ENCODE measurements at regions not wholly inside any gene's neighbourhood (a gene's known extent, or its start where the extent isn't known, plus 50 kb on each side); places are given as distances from the start of the nearest gene placed in this dataset.
A peak's percentile ranks its signal among the peaks of the same experiment; 100 is the strongest.
"Not testable (repeated sequence)": the region's sequence is repeated elsewhere in the genome, so short reads cannot be mapped to it uniquely, and the experiment has no call there.

- no peak for TF ChIP-seq CTCF (IDR thresholded peaks at IDR 0.05)
- Histone ChIP-seq H3K27ac (peak overlapping the region; percentile 83 to 93), H3K4me1 (peaks cover 8 to 67% (median 44%) of the 10 kb centered on the region in 4 donors), H3K9me3 (no peaks in the 10 kb centered on the region), H3K36me3 (no peaks in the 10 kb centered on the region), H3K4me3 (no peak overlapping the region), H3K27me3 (no peaks in the 10 kb centered on the region)
- intact Hi-C loops (cut with DNase I; ENCODE audit: low total_unique reads), result no loop called here
- peak; percentile 45 to 79 for DNase-seq
Measured at GRCh38 chr17:83203472-83204221, 124.2 kb downstream of the METRNL start.

GRCh38 chr17:83204230-83204725 is 124.9 kb downstream of the METRNL start:
- DNase-seq, result no peak
- no peaks in the 10 kb centered on the region for H3K9me3 ChIP-seq
- no peak for TF ChIP-seq CTCF (IDR thresholded peaks at IDR 0.05)
- H3K36me3 ChIP-seq, result no peaks in the 10 kb centered on the region
- no peaks in the 10 kb centered on the region for H3K27me3 ChIP-seq
- peaks cover 8 to 61% (median 43%) of the 10 kb centered on the region in 4 donors for H3K4me1 ChIP-seq
- H3K27ac ChIP-seq, result peak overlapping the region; percentile 83 to 93
- intact Hi-C loops (cut with DNase I; ENCODE audit: low total_unique reads), result no loop called here
- H3K4me3 ChIP-seq, result no peak overlapping the region

- H3K4me3 ChIP-seq; H3K9me3 ChIP-seq; H3K36me3 ChIP-seq; H3K27me3 ChIP-seq; intact Hi-C loops (cut with DNase I; ENCODE audit: low total_unique reads): not testable (repeated sequence)
- peaks cover 8 to 55% (median 40%) of the 10 kb centered on the region in 4 donors for H3K4me1 ChIP-seq
- DNase-seq, result peak; percentile 29 to 49
- H3K27ac ChIP-seq, result peak overlapping the region in 1 of 2 donors; percentile 93
Measured at GRCh38 chr17:83204736-83205386, 125.5 kb downstream of the METRNL start.

DNA sequence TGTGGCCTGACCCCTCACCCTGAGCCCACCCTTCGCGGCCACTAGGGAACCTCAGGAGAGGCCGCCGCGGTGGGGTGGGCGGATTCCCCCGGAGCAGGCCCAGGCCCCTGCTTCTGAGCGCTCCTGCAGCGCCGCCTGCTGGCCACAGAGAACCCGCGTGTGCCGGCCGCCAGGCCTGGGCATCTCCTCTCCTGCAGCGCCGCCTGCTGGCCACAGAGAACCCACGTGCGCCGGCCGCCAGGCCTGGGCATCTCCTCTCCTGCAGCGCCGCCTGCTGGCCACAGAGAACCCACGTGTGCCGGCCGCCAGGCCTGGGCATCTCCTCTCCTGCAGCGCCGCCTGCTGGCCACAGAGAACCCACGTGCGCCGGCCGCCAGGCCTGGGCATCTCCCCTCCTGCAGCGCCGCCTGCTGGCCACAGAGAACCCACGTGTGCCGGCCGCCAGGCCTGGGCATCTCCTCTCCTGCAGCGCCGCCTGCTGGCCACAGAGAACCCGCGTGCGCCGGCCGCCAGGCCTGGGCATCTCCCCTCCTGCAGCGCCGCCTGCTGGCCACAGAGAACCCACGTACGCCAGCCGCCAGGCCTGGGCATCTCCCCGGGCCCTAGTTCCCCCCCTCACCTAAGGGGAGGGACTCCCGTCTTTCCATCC is 126.1 kb downstream of the METRNL start:
- H3K36me3 ChIP-seq; H3K27me3 ChIP-seq; intact Hi-C loops (cut with DNase I; ENCODE audit: low total_unique reads); H3K4me3 ChIP-seq; H3K9me3 ChIP-seq: not testable (repeated sequence)
- Histone ChIP-seq H3K27ac (peak overlapping the region in 1 of 2 donors; percentile 93), H3K4me1 (peaks cover 8 to 48% (median 34%) of the 10 kb centered on the region in 4 donors)
- peak; percentile 57 to 96 for TF ChIP-seq CTCF (IDR thresholded peaks at IDR 0.05)
- DNase-seq, result peak; percentile 56 to 90

DNA sequence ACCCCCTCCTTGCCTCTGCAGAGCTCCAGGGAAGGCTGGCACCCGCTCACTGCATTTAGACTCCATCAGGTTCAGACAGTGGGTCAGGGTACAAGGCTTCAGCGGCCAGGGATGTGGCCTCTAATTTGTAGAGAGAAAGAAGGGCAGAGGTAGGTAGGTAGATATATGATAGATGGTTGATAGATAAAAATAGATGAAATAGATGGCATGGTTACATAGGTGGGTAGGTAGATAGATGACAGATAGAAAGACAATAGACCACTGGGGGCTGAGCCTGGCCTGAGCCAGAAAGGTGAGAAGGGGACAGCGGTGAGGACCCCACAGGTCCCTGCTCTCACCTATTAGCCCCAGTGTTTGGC is 126.6 kb downstream of the METRNL start:
- H3K9me3 ChIP-seq; DNase-seq; H3K4me3 ChIP-seq; H3K27me3 ChIP-seq; H3K36me3 ChIP-seq; intact Hi-C loops (cut with DNase I; ENCODE audit: low total_unique reads); H3K27ac ChIP-seq: not testable (repeated sequence)
- peak in 1 of 2 experiments; percentile 6 for TF ChIP-seq CTCF (IDR thresholded peaks at IDR 0.05)
- peaks cover 8 to 43% (median 29%) of the 10 kb centered on the region in 4 donors for H3K4me1 ChIP-seq

DNA sequence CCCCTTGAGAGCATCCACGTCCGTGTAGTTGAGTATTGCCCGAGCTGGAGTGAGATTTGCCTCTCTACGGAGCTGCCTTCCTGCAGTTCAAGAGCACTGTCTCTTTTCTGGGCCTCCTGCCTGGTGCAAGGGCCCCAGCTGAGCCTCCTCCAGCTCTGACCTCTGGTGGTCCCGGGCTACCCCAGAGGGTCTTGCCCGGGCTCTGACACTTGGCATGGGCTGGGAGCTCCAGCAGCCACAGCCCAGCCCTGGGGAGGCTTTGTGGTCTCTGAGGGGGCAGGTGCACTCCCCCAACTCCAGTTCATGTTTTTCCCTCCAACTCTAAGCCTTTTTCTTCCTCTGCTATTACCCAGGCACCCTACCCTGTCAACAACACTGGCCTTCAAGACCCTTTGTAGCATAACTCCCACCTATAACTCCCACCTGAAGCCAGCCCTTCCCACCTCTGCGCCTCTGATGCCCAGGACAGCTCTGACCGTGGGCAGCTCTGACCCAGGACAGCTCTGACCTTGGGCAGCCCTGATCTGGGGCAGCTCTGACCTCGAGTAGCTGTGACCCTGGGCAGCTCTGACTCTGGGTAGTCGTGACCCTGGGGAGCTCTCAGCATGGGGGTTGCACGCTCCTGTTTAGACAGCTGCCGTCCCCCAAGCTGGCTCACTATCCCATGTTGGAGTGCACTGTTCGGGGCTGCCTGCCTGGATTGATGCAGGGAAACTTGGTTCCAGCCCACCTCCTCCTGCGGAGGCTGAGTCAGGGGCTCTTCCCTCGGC is 127.6 kb downstream of the METRNL start:
- intact Hi-C loops (cut with DNase I; ENCODE audit: low total_unique reads); H3K27me3 ChIP-seq; H3K36me3 ChIP-seq; H3K9me3 ChIP-seq; H3K4me3 ChIP-seq; H3K27ac ChIP-seq: not testable (repeated sequence)
- peaks cover 8 to 33% (median 22%) of the 10 kb centered on the region in 4 donors for H3K4me1 ChIP-seq
- DNase-seq, result peak; percentile 15 to 65

DNA sequence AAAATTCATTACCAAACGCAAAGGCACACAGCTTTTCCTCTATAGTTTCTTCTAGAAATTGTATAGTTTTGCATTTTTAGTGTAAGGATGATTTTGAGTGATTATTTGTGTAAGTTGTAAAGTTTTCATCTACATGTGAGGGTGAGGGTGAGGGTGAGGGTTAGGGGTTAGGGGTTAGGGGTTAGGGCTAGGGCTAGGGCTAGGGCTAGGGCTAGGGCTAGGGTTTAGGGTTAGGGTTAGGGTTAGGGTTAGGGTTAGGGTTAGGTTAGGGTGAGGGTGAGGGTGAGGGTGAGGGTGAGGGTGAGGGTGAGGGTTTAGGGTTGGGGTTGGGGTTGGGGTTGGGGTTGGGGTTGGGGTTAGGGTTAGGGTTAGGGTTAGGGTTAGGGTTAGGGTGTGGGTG is 167.6 kb downstream of the METRNL start:
- H3K9me3 ChIP-seq; intact Hi-C loops (cut with DNase I; ENCODE audit: low total_unique reads); H3K36me3 ChIP-seq; H3K4me1 ChIP-seq; H3K27me3 ChIP-seq; H3K27ac ChIP-seq; H3K4me3 ChIP-seq: not testable (repeated sequence)
- peak in 1 of 2 donors; percentile 41 for DNase-seq
